ENCODE measurements at regions not wholly inside any gene's neighbourhood (a gene's known extent, or its start where the extent isn't known, plus 50 kb on each side); places are given as distances from the start of the nearest gene placed in this dataset.
"Not testable (repeated sequence)": the region's sequence is repeated elsewhere in the genome, so short reads cannot be mapped to it uniquely, and the experiment has no call there.

- no peak for DNase-seq (ENCODE audit: extremely low spot score)
- TF ChIP-seq TARDBP (IDR thresholded peaks at IDR 0.05) (no peak), BHLHE40 (IDR thresholded peaks at IDR 0.05; ENCODE audit: borderline replicate concordance) (no peak), CTBP1 (IDR thresholded peaks at IDR 0.05; ENCODE audit: borderline replicate concordance) (no peak)
- CTCF ChIA-PET = no interaction called here
- POLR2A ChIA-PET = no interaction called here
Measured at GRCh38 chr7:12929476-12930140, 242.2 kb downstream of the ARL4A start.

DNA sequence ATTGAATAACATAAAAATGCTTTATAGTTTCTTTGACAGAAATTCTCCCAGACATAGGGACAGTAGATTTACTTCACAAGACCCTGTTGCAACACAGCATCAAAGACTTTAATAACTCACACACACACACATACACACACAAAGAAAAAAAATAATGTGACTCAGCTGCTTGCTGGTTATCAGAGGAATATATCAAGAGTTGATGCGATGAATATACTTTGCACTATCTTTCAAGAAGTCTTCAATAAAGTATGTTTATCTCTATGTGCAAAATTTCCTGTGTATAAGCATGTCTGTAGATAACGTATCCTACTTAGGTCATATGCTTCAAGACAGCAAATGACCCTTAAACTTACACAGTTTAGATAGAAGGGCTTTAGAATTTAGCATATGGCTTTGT lies 243.1 kb downstream of the ARL4A start:
- POLR2A ChIA-PET = no interaction called here
- DNase-seq (ENCODE audit: extremely low spot score) = no peak
- TF ChIP-seq CTBP1 (IDR thresholded peaks at IDR 0.05; ENCODE audit: borderline replicate concordance) = no peak
- TF ChIP-seq NFRKB (IDR thresholded peaks at IDR 0.05) = no peak
- no peak for TF ChIP-seq ELF4 (IDR thresholded peaks at IDR 0.05)
- no peak for TF ChIP-seq L3MBTL2 (conservative IDR thresholded peaks at IDR 0.05)
- TF ChIP-seq TARDBP (IDR thresholded peaks at IDR 0.05) = no peak
- TF ChIP-seq LEF1 (IDR thresholded peaks at IDR 0.05; ENCODE audit: borderline replicate concordance) = no peak
- no peak for TF ChIP-seq FOXA1 (IDR thresholded peaks at IDR 0.05)
- TF ChIP-seq FOXM1 (IDR thresholded peaks at IDR 0.05; ENCODE audit: borderline replicate concordance) = no peak
- TF ChIP-seq SP1 (IDR thresholded peaks at IDR 0.05) = no peak
- CTCF ChIA-PET = no interaction called here

GRCh38 chr7:12931465-12931864 lies 244.0 kb downstream of the ARL4A start:
- DNase-seq (ENCODE audit: extremely low spot score); POLR2A ChIA-PET: not testable (repeated sequence)
- CTCF ChIA-PET = interaction anchor here (0.6 to 0.7 kb wide), 2 partner anchors 159 to 245 kb away, joined by 3 read pairs; no protein-coding TSS in a partner anchor

DNA sequence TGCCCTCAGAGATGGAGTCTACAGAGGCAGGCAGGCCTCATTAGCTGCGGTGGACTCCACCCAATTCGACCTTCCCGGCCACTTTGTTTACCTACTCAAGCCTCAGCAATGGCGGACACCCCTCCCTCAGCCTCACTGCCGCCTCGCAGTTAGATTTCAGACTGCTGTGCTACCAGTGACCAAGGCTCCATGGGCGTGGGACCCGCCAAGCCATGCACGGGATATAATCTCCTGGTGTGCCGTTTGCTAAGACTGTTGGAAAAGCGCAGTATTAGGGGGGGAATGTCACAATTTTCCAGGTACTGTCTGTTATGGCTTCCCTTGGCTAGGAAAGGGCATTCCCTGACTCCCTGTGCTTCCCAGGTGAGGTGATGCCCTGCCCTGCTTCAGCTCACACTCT lies 252.3 kb downstream of the ARL4A start:
- TF ChIP-seq LEF1 (IDR thresholded peaks at IDR 0.05; ENCODE audit: borderline replicate concordance) (no peak), SP1 (IDR thresholded peaks at IDR 0.05) (no peak), NFRKB (IDR thresholded peaks at IDR 0.05) (no peak), L3MBTL2 (conservative IDR thresholded peaks at IDR 0.05) (no peak), CTBP1 (IDR thresholded peaks at IDR 0.05; ENCODE audit: borderline replicate concordance) (no peak), ARNT (IDR thresholded peaks at IDR 0.05) (no peak), TARDBP (IDR thresholded peaks at IDR 0.05) (no peak), HDGF (IDR thresholded peaks at IDR 0.05; ENCODE audit: borderline replicate concordance) (no peak), BHLHE40 (IDR thresholded peaks at IDR 0.05; ENCODE audit: borderline replicate concordance) (no peak), ELF4 (IDR thresholded peaks at IDR 0.05) (no peak), FOXK2 (IDR thresholded peaks at IDR 0.05) (no peak), FOXM1 (IDR thresholded peaks at IDR 0.05; ENCODE audit: borderline replicate concordance) (no peak), FOXA1 (IDR thresholded peaks at IDR 0.05) (no peak), SUZ12 (IDR thresholded peaks at IDR 0.05) (no peak)
- TF ChIP-seq, protein P1, sequence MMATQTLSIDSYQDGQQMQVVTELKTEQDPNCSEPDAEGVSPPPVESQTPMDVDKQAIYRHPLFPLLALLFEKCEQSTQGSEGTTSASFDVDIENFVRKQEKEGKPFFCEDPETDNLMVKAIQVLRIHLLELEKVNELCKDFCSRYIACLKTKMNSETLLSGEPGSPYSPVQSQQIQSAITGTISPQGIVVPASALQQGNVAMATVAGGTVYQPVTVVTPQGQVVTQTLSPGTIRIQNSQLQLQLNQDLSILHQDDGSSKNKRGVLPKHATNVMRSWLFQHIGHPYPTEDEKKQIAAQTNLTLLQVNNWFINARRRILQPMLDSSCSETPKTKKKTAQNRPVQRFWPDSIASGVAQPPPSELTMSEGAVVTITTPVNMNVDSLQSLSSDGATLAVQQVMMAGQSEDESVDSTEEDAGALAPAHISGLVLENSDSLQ (IDR thresholded peaks at IDR 0.05) = no peak
- ChIA-PET POLR2A (no interaction called here), CTCF (no interaction called here)
- no peak for DNase-seq (ENCODE audit: extremely low spot score)

DNA sequence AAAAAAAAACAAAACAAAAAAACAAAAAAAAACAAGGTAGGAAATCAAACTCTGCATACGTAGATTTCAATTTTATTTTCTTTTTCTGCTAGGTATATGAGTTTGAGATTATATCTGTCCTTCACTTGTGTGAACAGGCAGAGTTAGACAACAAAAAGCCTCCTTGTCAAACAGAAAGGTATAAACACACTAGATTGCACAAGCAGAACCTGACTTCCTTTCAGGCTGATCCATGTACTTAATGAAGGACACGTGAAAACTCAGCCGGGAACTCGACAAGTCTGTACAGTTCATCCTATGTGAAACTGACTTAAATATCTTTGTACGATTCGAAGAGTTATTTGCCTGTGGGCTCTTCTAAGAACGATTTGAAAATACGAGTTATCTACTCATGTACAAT lies 254.1 kb downstream of the ARL4A start:
- no peak for DNase-seq (ENCODE audit: extremely low spot score)
- TF ChIP-seq FOXM1 (IDR thresholded peaks at IDR 0.05; ENCODE audit: borderline replicate concordance) = no peak
- TF ChIP-seq, protein P1 (IDR thresholded peaks at IDR 0.05) = no peak
- TF ChIP-seq FOXK2 (IDR thresholded peaks at IDR 0.05) = no peak
- no peak for TF ChIP-seq LEF1 (IDR thresholded peaks at IDR 0.05; ENCODE audit: borderline replicate concordance)
- POLR2A ChIA-PET = no interaction called here
- CTCF ChIA-PET = no interaction called here

- ChIA-PET CTCF (no interaction called here), POLR2A (no interaction called here)
- TF ChIP-seq, protein P1 (IDR thresholded peaks at IDR 0.05) = peak; percentile 6; the same call in 1 of the 2 replicates
- no peak for TF ChIP-seq BHLHE40 (IDR thresholded peaks at IDR 0.05; ENCODE audit: borderline replicate concordance)
- no peak for DNase-seq (ENCODE audit: extremely low spot score)
Measured at GRCh38 chr7:12942609-12943008, 255.2 kb downstream of the ARL4A start.

- no peak for DNase-seq (ENCODE audit: extremely low spot score)
- no peak for TF ChIP-seq TARDBP (IDR thresholded peaks at IDR 0.05)
- TF ChIP-seq SUZ12 (IDR thresholded peaks at IDR 0.05) = no peak
- no peak for TF ChIP-seq L3MBTL2 (conservative IDR thresholded peaks at IDR 0.05)
- no peak for TF ChIP-seq ZNF384 (IDR thresholded peaks at IDR 0.05)
- no peak for TF ChIP-seq HDGF (IDR thresholded peaks at IDR 0.05; ENCODE audit: borderline replicate concordance)
- no peak for TF ChIP-seq NFRKB (IDR thresholded peaks at IDR 0.05)
- no peak for TF ChIP-seq FOXK2 (IDR thresholded peaks at IDR 0.05)
- TF ChIP-seq, protein P1 (IDR thresholded peaks at IDR 0.05) = no peak
- no peak for TF ChIP-seq CTBP1 (IDR thresholded peaks at IDR 0.05; ENCODE audit: borderline replicate concordance)
- no peak for TF ChIP-seq ARNT (IDR thresholded peaks at IDR 0.05)
- no peak for TF ChIP-seq BHLHE40 (IDR thresholded peaks at IDR 0.05; ENCODE audit: borderline replicate concordance)
- TF ChIP-seq LEF1 (IDR thresholded peaks at IDR 0.05; ENCODE audit: borderline replicate concordance) = no peak
- TF ChIP-seq SP1 (IDR thresholded peaks at IDR 0.05) = no peak
- POLR2A ChIA-PET = no interaction called here
- CTCF ChIA-PET = no interaction called here
Measured at GRCh38 chr7:12943781-12944180, 256.3 kb downstream of the ARL4A start.

Data from HEK293T (cell line).